ENCODE measurements at regions not wholly inside any gene's neighbourhood (a gene's known extent, or its start where the extent isn't known, plus 50 kb on each side); places are given as distances from the start of the nearest gene placed in this dataset.

DNA sequence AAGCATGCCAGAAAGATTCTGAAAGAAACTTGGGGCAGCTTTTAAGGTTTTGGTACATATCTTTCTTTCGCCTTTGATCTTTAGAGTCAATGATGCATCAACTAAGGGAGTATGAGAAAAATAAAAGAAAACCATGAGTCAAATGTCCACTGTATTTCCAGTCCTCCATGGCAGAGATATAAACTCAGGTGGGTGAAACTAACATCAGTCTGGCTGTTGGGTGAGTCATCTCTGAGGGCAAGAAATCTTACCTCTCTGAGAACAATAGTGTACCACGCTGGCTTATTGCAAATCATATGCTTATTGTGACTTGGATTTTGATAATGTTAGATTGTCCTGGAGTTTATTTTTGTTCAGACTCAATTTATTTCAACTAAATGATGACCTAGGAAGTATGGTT lies 521.0 kb downstream of the PLCL1 start:
- CTCF ChIA-PET = interaction anchor here (0.6 to 2.2 kb wide), 2 partner anchors 11 to 50 kb away, joined by 3 to 9 read pairs; no protein-coding TSS in a partner anchor
- peaks cover 4% of the 10 kb centered on the region for H3K36me3 Mint-ChIP-seq
- peaks cover 37% of the 10 kb centered on the region for H3K27me3 Mint-ChIP-seq
- no peak overlapping the region for H3K27ac Mint-ChIP-seq
- H3K4me3 Mint-ChIP-seq = no peak overlapping the region
- H3K4me1 Mint-ChIP-seq = peaks cover 30% of the 10 kb centered on the region
- DNase-seq = no peak
- no peaks in the 10 kb centered on the region for H3K9me3 Mint-ChIP-seq

DNA sequence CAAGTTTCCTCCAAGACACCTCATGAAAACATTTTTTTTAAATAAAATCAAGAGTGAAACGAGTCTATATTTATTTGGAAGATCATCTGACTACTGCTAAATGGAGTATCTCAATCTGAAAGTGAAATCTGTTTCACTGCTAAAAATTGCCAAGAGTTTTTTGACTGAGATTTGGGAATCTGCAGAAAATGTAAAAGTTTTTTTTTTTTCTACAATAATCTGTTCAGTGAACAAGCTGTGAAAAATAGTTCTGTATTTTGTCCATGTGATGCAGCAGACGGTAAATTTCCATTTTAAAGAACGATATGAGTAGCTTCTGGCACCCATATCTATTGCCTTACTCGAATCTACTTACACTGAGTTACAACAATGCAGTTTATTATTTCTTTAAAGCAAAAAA lies 519.7 kb downstream of the PLCL1 start:
- DNase-seq = no peak
- CTCF ChIA-PET = interaction anchor here (2.2 kb wide), 1 partner anchor 10 kb away, joined by 9 read pairs; no protein-coding TSS in a partner anchor
- Mint-ChIP-seq H3K4me3 (no peak overlapping the region), H3K9me3 (no peaks in the 10 kb centered on the region), H3K4me1 (peaks cover 30% of the 10 kb centered on the region), H3K27me3 (peaks cover 44% of the 10 kb centered on the region), H3K36me3 (peaks cover 4% of the 10 kb centered on the region), H3K27ac (no peak overlapping the region)

DNA sequence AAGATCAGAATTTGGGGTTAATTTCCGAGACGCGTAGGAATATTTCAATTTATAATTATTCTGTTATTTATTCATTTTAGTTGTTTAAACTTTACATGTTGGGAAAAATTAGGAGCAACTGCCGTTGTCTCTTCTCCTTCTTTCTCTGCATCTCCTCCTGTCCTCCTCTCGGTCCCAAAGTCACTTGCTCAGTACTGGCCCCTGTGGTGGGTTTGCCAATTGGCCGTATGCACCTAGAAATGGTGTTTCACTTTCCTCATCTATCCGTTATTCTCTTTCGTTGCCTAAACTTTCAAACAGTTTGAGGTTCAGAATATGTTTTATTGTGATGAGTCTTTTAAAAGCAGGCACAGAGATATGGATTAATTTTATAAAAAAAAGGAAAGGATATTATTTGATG lies 517.9 kb downstream of the PLCL1 start:
- peaks cover under 1% of the 10 kb centered on the region for H3K36me3 Mint-ChIP-seq
- peaks cover 44% of the 10 kb centered on the region for H3K27me3 Mint-ChIP-seq
- no peak overlapping the region for H3K27ac Mint-ChIP-seq
- no peaks in the 10 kb centered on the region for H3K9me3 Mint-ChIP-seq
- H3K4me1 Mint-ChIP-seq = peaks cover 24% of the 10 kb centered on the region
- no peak for DNase-seq
- no peak overlapping the region for H3K4me3 Mint-ChIP-seq
- CTCF ChIA-PET = interaction anchor here (2.1 kb wide), 1 partner anchor 9 kb away, joined by 8 read pairs; no protein-coding TSS in a partner anchor

DNA sequence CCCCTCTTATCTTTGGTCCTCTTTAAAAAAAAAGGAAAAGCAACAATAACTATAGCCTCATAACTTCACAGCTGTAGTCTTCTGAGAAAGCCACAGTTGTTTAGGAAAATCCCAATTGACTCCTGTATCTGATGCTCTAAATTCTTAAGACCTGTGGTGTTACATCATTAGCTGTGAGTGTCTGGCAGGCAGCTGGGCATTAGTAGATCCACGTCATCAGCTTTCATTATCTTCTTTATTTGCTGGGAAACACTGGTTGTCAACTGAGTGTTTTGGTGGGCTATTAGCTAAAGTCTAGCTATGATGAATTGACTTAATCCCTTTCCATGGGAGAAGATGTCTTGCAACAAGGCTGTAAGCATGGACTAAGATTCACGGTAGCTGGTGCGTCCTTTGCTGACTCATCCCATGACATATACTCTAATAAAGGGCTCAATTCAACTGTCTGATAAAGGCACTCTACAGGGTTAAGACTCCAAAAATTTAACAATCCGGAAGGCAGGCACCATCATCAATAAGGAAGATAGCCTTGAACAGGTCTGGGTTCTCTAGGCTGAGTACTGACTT lies 517.2 kb downstream of the PLCL1 start:
- Mint-ChIP-seq H3K4me3 (no peak overlapping the region), H3K27ac (no peak overlapping the region), H3K36me3 (no peaks in the 10 kb centered on the region), H3K9me3 (no peaks in the 10 kb centered on the region), H3K4me1 (peaks cover 17% of the 10 kb centered on the region), H3K27me3 (peaks cover 50% of the 10 kb centered on the region)
- CTCF ChIA-PET = interaction anchor here (2.1 kb wide), 1 partner anchor 8 kb away, joined by 8 read pairs; no protein-coding TSS in a partner anchor
- DNase-seq = no peak

DNA sequence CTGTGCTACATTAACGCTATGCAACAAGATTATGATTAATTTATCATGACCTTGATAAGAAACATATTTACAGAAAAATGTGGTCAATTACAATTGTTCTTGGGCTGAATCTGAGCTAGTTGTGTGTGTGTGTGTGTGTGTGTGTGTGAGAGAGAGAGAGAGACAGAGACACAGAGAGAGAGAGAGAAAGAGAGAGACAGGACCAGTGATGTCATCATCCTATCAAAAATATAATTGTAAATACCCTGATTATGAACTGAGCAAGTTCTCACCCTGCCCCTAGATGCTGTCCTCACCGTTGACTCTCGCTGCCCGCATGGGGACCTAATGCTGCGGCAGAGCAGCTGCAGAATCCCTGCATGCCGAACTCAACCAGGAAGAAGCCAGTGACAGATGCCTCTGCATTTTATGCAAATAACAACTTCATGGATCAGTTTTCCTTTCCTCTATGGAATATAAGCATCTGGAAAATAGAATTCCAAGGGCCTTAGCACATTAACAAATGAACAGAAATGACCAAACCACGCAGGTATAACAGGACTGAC lies 512.5 kb downstream of the PLCL1 start:
- no peaks in the 10 kb centered on the region for H3K9me3 Mint-ChIP-seq
- CTCF ChIA-PET = no interaction called here
- no peak for DNase-seq
- no peak overlapping the region for H3K27ac Mint-ChIP-seq
- no peak overlapping the region for H3K4me3 Mint-ChIP-seq
- no peaks in the 10 kb centered on the region for H3K4me1 Mint-ChIP-seq
- H3K27me3 Mint-ChIP-seq = peaks cover 54% of the 10 kb centered on the region
- H3K36me3 Mint-ChIP-seq = no peaks in the 10 kb centered on the region

DNA sequence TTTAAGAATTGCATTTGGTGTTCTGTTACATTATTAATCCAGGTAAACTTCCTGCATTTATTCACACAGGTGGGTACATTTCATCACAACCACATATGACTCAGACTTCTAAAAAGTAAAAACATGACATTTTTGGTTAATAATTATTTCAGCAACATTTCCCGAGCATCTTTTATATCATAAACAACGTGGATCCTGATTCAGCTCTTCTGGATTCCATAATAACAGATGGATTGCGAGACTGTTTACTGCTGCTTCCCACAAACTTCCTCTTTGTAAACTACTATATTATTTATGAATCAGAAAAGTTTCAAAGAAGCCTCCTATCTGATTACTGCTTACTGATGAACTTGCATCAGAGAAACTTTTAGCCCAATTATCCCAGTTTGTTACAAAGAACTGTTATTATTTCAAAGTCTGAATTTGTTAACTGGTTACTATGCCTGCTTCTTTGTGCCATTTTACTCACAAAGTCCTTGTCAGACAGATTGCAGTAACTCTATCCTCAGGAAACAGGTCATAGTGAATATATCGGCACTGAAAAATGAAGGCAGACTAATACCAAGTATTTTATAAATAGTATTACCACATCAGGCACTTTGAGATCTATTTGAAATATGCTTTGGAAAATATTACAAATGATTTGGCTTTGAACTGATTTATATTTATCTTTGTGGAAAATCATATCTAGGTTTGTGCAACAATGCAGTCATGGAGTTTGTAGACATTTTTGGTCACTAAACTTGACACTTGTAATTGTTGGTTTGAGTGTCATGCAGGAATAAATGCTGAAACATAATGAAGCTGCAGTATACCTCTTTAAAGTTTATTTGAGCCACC lies 511.6 kb downstream of the PLCL1 start:
- Mint-ChIP-seq H3K4me3 (no peak overlapping the region), H3K36me3 (no peaks in the 10 kb centered on the region), H3K27me3 (peaks cover 53% of the 10 kb centered on the region), H3K9me3 (no peaks in the 10 kb centered on the region), H3K27ac (no peak overlapping the region), H3K4me1 (no peaks in the 10 kb centered on the region)
- CTCF ChIA-PET = interaction anchor here (1.2 to 3.3 kb wide), 4 partner anchors 8 to 1172 kb away, joined by 3 to 11 read pairs (median 9); no protein-coding TSS in a partner anchor
- no peak for DNase-seq

DNA sequence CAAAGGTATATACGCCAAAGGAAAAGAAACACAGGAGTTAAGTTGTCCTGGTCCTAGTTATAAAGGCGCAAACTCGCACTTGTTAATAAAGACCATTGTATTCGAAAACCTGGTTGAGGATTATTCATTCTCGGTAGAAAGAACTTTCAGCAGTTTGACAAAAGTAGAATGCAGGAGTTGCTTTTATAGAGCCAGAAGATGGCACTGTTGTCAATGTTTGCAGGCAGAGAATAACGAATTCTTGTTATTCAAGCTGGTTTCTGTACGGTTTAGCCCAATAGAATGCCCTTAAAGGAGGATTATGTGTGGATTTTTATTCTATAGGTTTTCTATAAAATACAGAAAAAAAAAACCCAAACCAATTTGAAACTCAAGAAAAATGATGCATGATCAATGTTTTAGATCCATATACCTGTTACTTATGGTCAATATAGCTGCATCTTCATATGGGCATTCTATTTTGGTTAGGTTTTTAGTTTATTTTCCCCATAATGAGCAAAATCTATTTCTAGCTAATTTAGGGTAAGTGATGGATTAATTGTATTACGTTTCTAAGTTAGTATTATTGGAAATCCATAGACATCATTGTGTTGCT lies 510.3 kb downstream of the PLCL1 start:
- H3K9me3 Mint-ChIP-seq = no peaks in the 10 kb centered on the region
- CTCF ChIA-PET = interaction anchor here (0.7 to 3.3 kb wide), 12 partner anchors 9 to 1174 kb away, joined by 3 to 12 read pairs (median 4); no protein-coding TSS in a partner anchor
- no peaks in the 10 kb centered on the region for H3K36me3 Mint-ChIP-seq
- no peaks in the 10 kb centered on the region for H3K4me1 Mint-ChIP-seq
- H3K27ac Mint-ChIP-seq = no peak overlapping the region
- peak; percentile 26 for DNase-seq
- no peak overlapping the region for H3K4me3 Mint-ChIP-seq
- H3K27me3 Mint-ChIP-seq = peaks cover 45% of the 10 kb centered on the region

DNA sequence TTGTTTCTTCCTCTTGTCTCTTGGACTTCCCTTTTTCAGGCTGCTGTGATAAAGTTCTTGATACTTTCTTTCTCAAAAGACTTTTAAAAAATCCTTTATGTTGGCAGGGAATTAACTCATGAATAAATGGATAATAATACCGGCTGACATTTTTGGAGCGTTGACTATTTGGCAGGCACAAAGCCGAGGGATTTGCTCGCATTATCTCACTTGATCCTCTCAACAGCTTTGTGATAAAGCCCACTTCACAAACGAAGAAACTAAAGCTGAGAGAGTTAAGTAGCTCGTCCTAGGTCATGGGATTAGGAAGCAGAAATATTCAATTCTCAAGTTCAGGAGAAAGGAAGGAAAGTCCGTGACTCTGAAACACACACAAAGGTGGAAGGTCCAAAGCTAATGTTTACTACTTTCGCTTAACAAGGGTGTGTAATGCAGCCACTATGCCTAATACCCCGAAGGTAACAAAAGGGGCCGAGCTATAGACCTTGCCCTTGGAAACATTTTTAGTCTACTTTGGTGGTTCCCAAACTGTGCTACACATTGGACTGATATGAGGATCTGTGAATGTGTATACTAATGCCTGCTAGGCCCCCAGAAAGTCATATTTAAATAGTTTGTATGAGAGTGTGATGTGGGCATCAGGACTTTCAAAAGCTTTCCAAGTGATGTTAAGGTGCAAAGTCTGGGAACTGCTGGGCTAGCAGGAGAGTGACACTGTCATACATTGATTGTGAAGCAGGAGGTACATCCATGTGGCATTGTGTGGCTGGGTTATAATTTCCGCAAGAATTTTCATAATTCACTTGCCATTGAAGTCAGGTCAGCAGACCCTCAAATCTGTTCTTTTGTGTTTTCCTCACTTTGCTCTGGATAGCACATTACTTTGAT lies 508.4 kb downstream of the PLCL1 start:
- no peaks in the 10 kb centered on the region for H3K9me3 Mint-ChIP-seq
- DNase-seq = no peak
- CTCF ChIA-PET = interaction anchor here (0.6 to 3.3 kb wide), 11 partner anchors 9 to 1176 kb away, joined by 3 to 12 read pairs (median 5); no protein-coding TSS in a partner anchor
- no peak overlapping the region for H3K4me3 Mint-ChIP-seq
- peaks cover 40% of the 10 kb centered on the region for H3K27me3 Mint-ChIP-seq
- H3K36me3 Mint-ChIP-seq = no peaks in the 10 kb centered on the region
- H3K27ac Mint-ChIP-seq = no peak overlapping the region
- H3K4me1 Mint-ChIP-seq = no peaks in the 10 kb centered on the region

DNA sequence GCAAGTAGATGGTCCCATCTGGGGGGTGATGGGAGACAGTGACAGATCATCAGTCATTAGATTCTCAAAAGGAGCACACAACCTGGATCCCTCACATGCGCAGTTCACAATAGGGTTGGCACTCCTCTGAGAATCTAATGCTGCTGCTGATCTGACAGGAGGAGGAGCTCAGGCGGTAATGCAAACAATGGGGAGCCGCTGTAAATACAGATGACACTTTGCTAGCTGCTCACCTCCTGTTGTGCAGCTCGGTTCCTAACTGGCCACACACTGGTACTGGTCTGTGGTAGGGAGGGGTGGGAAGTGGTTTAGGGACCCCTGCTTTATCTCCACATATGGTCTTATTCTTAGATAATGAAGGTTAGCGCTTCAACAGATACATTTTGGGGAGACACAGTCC lies 506.6 kb downstream of the PLCL1 start:
- no peaks in the 10 kb centered on the region for H3K36me3 Mint-ChIP-seq
- H3K4me3 Mint-ChIP-seq = no peak overlapping the region
- no peak for DNase-seq
- H3K27ac Mint-ChIP-seq = no peak overlapping the region
- no peaks in the 10 kb centered on the region for H3K9me3 Mint-ChIP-seq
- peaks cover 41% of the 10 kb centered on the region for H3K27me3 Mint-ChIP-seq
- CTCF ChIA-PET = interaction anchor here (1.1 kb wide), 2 partner anchors 15 to 68 kb away, joined by 3 to 4 read pairs; no protein-coding TSS in a partner anchor
- H3K4me1 Mint-ChIP-seq = no peaks in the 10 kb centered on the region

DNA sequence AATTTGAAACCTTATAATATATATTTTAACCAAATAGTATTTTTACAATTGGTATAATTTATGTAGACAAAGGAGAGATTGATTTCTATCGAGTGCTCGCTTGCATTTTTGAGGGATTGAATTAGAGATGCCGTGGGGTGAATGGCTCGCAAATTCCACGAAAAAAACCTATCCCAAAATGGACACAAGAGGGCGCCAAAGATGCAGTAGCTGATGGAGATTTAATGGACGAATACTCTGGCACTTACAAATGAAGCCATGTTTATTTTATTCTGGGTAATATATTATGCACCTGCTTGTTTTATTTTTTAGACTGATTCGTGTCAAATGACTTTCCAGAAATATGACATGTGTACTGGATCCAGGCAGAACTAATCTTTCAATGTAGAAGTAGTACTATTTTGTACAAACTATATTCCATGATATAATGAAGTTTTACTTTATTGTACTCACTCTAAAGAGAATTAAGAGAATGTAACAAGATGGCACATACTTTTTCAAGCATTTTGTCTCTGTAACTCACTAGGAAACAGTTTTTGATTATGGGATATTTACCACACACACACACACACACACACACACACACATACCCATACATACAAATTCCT lies 505.4 kb downstream of the PLCL1 start:
- Mint-ChIP-seq H3K4me1 (no peaks in the 10 kb centered on the region), H3K27me3 (peaks cover 35% of the 10 kb centered on the region), H3K4me3 (no peak overlapping the region), H3K36me3 (no peaks in the 10 kb centered on the region), H3K27ac (no peak overlapping the region), H3K9me3 (no peaks in the 10 kb centered on the region)
- DNase-seq = peak; percentile 69
- CTCF ChIA-PET = interaction anchor here (0.6 to 1.6 kb wide), 5 partner anchors 8 to 1179 kb away, joined by 3 to 11 read pairs (median 3); no protein-coding TSS in a partner anchor

DNA sequence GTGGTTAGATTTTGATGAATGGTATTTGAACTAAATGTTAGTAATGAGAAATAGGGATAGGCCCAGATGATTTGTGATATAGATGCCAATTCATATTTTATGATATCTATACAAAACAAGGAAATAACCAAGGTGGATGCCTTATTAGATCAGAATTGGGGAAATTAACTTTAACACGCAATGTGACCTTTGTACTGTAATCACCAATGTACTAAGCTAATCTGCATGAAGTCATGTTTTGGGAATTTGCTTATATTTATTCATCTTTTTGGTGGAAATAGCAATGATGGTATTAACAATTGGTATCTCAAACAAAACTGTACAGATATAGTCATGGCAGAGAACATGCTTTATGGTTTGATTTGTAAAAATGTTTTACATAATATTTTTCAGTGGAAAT lies 504.7 kb downstream of the PLCL1 start:
- no peaks in the 10 kb centered on the region for H3K36me3 Mint-ChIP-seq
- H3K27ac Mint-ChIP-seq = no peak overlapping the region
- H3K4me3 Mint-ChIP-seq = no peak overlapping the region
- no peaks in the 10 kb centered on the region for H3K9me3 Mint-ChIP-seq
- H3K27me3 Mint-ChIP-seq = peaks cover 39% of the 10 kb centered on the region
- no peak for DNase-seq
- CTCF ChIA-PET = interaction anchor here (0.6 to 1.6 kb wide), 4 partner anchors 9 to 1180 kb away, joined by 3 to 11 read pairs (median 4); no protein-coding TSS in a partner anchor
- H3K4me1 Mint-ChIP-seq = no peaks in the 10 kb centered on the region

DNA sequence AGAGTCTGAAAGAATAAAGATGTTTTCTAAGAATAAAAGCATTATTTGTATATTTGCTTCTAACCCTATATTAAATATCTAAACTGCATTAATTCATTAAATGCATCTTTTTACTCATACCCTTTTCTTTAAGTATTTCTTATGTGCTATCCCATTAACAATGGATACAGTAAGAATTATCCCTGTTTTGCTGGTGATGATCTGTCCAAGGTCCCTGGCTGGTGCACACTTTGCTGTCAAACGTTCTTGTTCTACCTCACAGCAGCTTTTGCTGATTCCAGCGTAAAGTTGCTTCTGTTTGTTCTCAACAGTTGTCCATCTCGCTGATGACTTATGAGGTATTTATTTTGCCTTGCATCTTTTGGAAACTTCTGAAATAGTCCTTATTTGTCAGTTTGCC lies 504.0 kb downstream of the PLCL1 start:
- CTCF ChIA-PET = no interaction called here
- Mint-ChIP-seq H3K27me3 (peaks cover 37% of the 10 kb centered on the region), H3K4me1 (no peaks in the 10 kb centered on the region), H3K36me3 (no peaks in the 10 kb centered on the region), H3K27ac (no peak overlapping the region), H3K4me3 (no peak overlapping the region), H3K9me3 (no peaks in the 10 kb centered on the region)
- DNase-seq = no peak

DNA sequence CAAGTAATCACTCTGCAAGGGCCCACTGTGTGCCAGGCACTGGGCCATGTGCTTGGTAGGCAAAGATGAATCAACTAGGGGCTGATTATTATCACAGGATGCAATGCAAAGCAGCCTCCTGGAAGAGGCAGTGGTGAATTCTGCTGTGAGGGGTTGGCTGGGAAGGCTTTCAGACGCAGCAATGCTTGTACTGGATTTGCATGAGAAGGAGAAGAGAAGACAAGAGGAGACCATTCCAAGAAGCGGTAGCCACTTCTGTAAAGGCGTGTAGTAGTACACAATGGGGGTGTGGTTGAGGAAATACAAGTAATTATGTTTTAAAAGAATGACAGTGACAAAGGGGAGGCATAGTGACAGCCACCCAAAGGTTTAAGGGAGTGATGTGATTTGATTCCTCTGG lies 502.7 kb downstream of the PLCL1 start:
- Mint-ChIP-seq H3K27me3 (peaks cover 25% of the 10 kb centered on the region), H3K36me3 (no peaks in the 10 kb centered on the region), H3K27ac (no peak overlapping the region), H3K9me3 (no peaks in the 10 kb centered on the region), H3K4me1 (no peaks in the 10 kb centered on the region), H3K4me3 (no peak overlapping the region)
- CTCF ChIA-PET = no interaction called here
- no peak for DNase-seq

Data from activated naive CD4-positive, alpha-beta T cell treated with anti-CD3 and anti-CD28 coated beads, Interleukin-2, amount 10 ng/mL, durations not matched to agents 7 days and 5 days (primary cell).